GM10266 (cell line): ENCODE measurements at regions not wholly inside any gene's neighbourhood (a gene's known extent, or its start where the extent isn't known, plus 50 kb on each side); places are given as distances from the start of the nearest gene placed in this dataset.

Experiments used
- DNase-seq: peaks from one replicate; pipeline ENCODE4 v3.0.0; 2012; ENCODE audit errors: extremely low spot score
- CTCF ChIP-seq: IDR thresholded peaks from 2 replicates; pipeline ENCODE4 v1.5.1; 2012; ENCODE audit warnings: mild to moderate bottlenecking, low read depth; ENCODE audit not compliant: control insufficient read depth, insufficient read depth; ENCODE audit errors: missing control alignments

GRCh38 chr4:43411226-43411625 lies 518.7 kb downstream of the GRXCR1 start:
- no peak for TF ChIP-seq CTCF
- DNase-seq = no peak

GRCh38 chr4:43423276-43423675 lies 530.8 kb downstream of the GRXCR1 start:
- no peak for TF ChIP-seq CTCF
- no peak for DNase-seq

- TF ChIP-seq CTCF = no peak
- DNase-seq = no peak
These were observed 532.7 kb downstream of the GRXCR1 start for GRCh38 chr4:43425206-43425605.

DNA sequence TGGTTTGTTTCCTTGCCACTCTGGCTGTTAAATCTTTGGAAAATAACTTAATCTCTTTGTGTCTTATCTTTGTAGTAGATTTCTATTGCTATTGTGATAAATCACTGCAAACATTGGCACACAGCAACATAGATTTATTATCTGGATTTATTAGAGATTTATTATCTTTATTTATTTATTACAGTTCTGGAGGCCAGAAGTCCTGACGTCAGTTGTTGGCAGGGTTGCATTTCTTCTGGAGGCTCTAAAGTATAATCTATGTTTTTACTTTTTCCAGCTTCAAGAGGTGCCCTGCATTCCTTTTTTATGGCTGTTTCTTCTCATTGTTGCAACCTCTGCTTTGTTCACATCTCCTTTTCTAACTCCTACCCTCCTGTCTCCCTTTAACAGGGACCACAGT lies 542.8 kb downstream of the GRXCR1 start:
- TF ChIP-seq CTCF = no peak
- DNase-seq = no peak

DNA sequence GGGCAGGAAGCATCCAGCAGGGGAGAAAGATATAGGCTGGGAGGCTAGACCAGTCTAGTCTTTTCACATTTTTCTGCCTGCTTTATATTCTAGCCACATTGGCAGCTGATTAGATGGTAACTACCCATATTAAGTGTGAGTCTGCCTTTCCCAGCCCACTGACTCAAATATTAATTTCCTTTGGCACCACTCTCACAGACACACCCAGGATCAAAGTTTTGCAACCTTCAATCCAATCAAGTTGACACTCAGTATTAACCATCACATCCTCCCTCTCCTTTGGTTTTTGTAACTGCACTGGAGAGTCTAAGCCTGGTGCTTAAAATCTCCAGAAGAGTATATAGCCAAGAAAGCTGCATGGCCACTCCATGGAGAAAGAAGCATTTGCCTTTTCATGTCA lies 560.4 kb downstream of the GRXCR1 start:
- DNase-seq = no peak
- TF ChIP-seq CTCF = no peak

DNA sequence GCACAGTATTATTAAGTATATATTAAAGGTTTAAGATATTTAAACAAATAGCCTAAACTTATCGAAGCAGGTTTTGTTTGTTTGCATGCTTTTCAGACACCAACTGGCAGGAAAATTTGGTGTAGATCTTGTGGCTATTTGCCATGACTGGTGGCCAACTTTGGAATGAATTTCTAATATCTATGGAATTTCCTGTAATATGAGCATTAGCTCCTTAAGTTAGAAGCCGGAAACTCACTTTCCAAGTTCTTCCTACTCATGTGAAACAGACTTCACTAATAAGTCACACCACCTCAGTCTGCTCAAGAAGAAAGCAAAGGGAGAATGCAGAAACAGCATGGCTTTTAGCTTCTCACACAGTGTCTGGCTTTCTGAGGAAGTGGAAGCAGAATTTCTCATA lies 563.9 kb downstream of the GRXCR1 start:
- no peak for DNase-seq

DNA sequence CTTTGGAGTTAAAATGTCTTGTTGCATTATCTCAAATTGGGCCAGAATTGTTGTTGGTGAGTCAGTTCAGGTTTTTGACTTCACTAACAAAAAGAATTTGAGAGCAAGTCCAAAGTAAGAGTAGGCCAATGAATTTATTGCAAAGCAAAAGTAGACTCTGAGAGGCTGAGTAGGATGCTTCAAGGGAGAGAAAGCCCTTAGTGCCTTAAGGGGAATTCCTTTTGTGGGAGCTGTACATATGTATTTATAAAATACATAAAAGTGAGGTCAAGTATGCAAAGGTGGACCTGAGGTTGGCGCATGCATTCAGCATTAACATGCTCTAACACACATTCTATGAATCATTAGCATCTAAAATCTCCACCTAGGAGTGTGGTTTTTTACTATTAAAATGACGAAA lies 565.4 kb downstream of the GRXCR1 start:
- TF ChIP-seq CTCF = no peak
- no peak for DNase-seq

More for the DNA sequence above, 563.9 kb downstream of the GRXCR1 start:
- no peak for TF ChIP-seq CTCF
